ENCODE measurements at regions not wholly inside any gene's neighbourhood (a gene's known extent, or its start where the extent isn't known, plus 50 kb on each side); places are given as distances from the start of the nearest gene placed in this dataset.
"Not testable (repeated sequence)": the region's sequence is repeated elsewhere in the genome, so short reads cannot be mapped to it uniquely, and the experiment has no call there.

- Histone ChIP-seq H3K9ac (ENCODE audit: low read depth, low read length) (no peak overlapping the region), H3K4me1 (ENCODE audit: insufficient read depth, low read length) (peaks cover 4% of the 10 kb centered on the region; the same call in 1 of the 2 replicates), H3K36me3 (ENCODE audit: insufficient read depth, low read length) (no peaks in the 10 kb centered on the region), H3K9me3 (ENCODE audit: control insufficient read depth, insufficient read depth, low read length) (no peaks in the 10 kb centered on the region; the same call in 1 of the 2 replicates)
Measured at GRCh38 chr9:129312251-129313122, 134.4 kb upstream of the IER5L start.

GRCh38 chr9:129311643-129312042 is 133.6 kb upstream of the IER5L start:
- H3K36me3 ChIP-seq (ENCODE audit: insufficient read depth, low read length): no peaks in the 10 kb centered on the region
- H3K9me3 ChIP-seq (ENCODE audit: control insufficient read depth, insufficient read depth, low read length): no peaks in the 10 kb centered on the region; the same call in 1 of the 2 replicates
- no peak overlapping the region for H3K9ac ChIP-seq (ENCODE audit: low read depth, low read length)
- peaks cover 5% of the 10 kb centered on the region; the same call in 1 of the 2 replicates for H3K4me1 ChIP-seq (ENCODE audit: insufficient read depth, low read length)

GRCh38 chr9:129310666-129311350 is 132.7 kb upstream of the IER5L start:
- no peak overlapping the region for H3K9ac ChIP-seq (ENCODE audit: low read depth, low read length)
- H3K4me1 ChIP-seq (ENCODE audit: insufficient read depth, low read length): peaks cover 5% of the 10 kb centered on the region; the same call in 1 of the 2 replicates
- H3K9me3 ChIP-seq (ENCODE audit: control insufficient read depth, insufficient read depth, low read length): no peaks in the 10 kb centered on the region; the same call in 1 of the 2 replicates
- H3K36me3 ChIP-seq (ENCODE audit: insufficient read depth, low read length): no peaks in the 10 kb centered on the region

- no peaks in the 10 kb centered on the region; the same call in 1 of the 2 replicates for H3K9me3 ChIP-seq (ENCODE audit: control insufficient read depth, insufficient read depth, low read length)
- H3K36me3 ChIP-seq (ENCODE audit: insufficient read depth, low read length): no peaks in the 10 kb centered on the region
- no peak overlapping the region for H3K9ac ChIP-seq (ENCODE audit: low read depth, low read length)
- peaks cover 5% of the 10 kb centered on the region; the same call in 1 of the 2 replicates for H3K4me1 ChIP-seq (ENCODE audit: insufficient read depth, low read length)
Measured at GRCh38 chr9:129309906-129310305, 131.8 kb upstream of the IER5L start.

- Histone ChIP-seq H3K9ac (ENCODE audit: low read depth, low read length) (no peak overlapping the region), H3K9me3 (ENCODE audit: control insufficient read depth, insufficient read depth, low read length) (no peaks in the 10 kb centered on the region; the same call in 1 of the 2 replicates), H3K36me3 (ENCODE audit: insufficient read depth, low read length) (no peaks in the 10 kb centered on the region), H3K4me1 (ENCODE audit: insufficient read depth, low read length) (peaks cover 5% of the 10 kb centered on the region; the same call in 1 of the 2 replicates)
Measured at GRCh38 chr9:129309041-129309430, 131.0 kb upstream of the IER5L start.

- Histone ChIP-seq H3K9me3 (ENCODE audit: control insufficient read depth, insufficient read depth, low read length) (peaks cover 3% of the 10 kb centered on the region; the same call in 1 of the 2 replicates), H3K4me1 (ENCODE audit: insufficient read depth, low read length) (peaks cover 5% of the 10 kb centered on the region; the same call in 1 of the 2 replicates), H3K36me3 (ENCODE audit: insufficient read depth, low read length) (no peaks in the 10 kb centered on the region), H3K9ac (ENCODE audit: low read depth, low read length) (no peak overlapping the region)
Measured at GRCh38 chr9:129307227-129307970, 129.3 kb upstream of the IER5L start.

GRCh38 chr9:129306318-129306973 is 128.4 kb upstream of the IER5L start:
- H3K9ac ChIP-seq (ENCODE audit: low read depth, low read length): no peak overlapping the region
- H3K36me3 ChIP-seq (ENCODE audit: insufficient read depth, low read length): no peaks in the 10 kb centered on the region

GRCh38 chr9:129305246-129305645 is 127.2 kb upstream of the IER5L start:
- no peak overlapping the region for H3K9ac ChIP-seq (ENCODE audit: low read depth, low read length)
- H3K4me1 ChIP-seq (ENCODE audit: insufficient read depth, low read length): peaks cover 5% of the 10 kb centered on the region; the same call in 1 of the 2 replicates
- no peaks in the 10 kb centered on the region; the same call in 1 of the 2 replicates for H3K36me3 ChIP-seq (ENCODE audit: insufficient read depth, low read length)
- H3K9me3 ChIP-seq (ENCODE audit: control insufficient read depth, insufficient read depth, low read length): peaks cover 12% of the 10 kb centered on the region; the same call in 1 of the 2 replicates

More at GRCh38 chr9:129306318-129306973, 128.4 kb upstream of the IER5L start:
- Histone ChIP-seq H3K9me3 (ENCODE audit: control insufficient read depth, insufficient read depth, low read length) (peaks cover 6% of the 10 kb centered on the region; the same call in 1 of the 2 replicates), H3K4me1 (ENCODE audit: insufficient read depth, low read length) (peaks cover 5% of the 10 kb centered on the region; the same call in 1 of the 2 replicates)

- no peak overlapping the region for H3K9ac ChIP-seq (ENCODE audit: low read depth, low read length)
- H3K9me3 ChIP-seq (ENCODE audit: control insufficient read depth, insufficient read depth, low read length): peaks cover 12% of the 10 kb centered on the region; the same call in 1 of the 2 replicates
- no peaks in the 10 kb centered on the region for H3K4me1 ChIP-seq (ENCODE audit: insufficient read depth, low read length)
- no peaks in the 10 kb centered on the region; the same call in 1 of the 2 replicates for H3K36me3 ChIP-seq (ENCODE audit: insufficient read depth, low read length)
Measured at GRCh38 chr9:129301941-129302340, 123.9 kb upstream of the IER5L start.

GRCh38 chr9:129296195-129296594 is 118.1 kb upstream of the IER5L start:
- not testable (repeated sequence) for H3K4me1 ChIP-seq (ENCODE audit: insufficient read depth, low read length); H3K9me3 ChIP-seq (ENCODE audit: control insufficient read depth, insufficient read depth, low read length); H3K36me3 ChIP-seq (ENCODE audit: insufficient read depth, low read length); H3K9ac ChIP-seq (ENCODE audit: low read depth, low read length)

GRCh38 chr9:129291041-129291501 is 113.0 kb upstream of the IER5L start:
- H3K9me3 ChIP-seq (ENCODE audit: control insufficient read depth, insufficient read depth, low read length): peaks cover 4% of the 10 kb centered on the region; the same call in 1 of the 2 replicates
- H3K4me1 ChIP-seq (ENCODE audit: insufficient read depth, low read length): peaks cover 16% of the 10 kb centered on the region; the same call in 1 of the 2 replicates
- H3K9ac ChIP-seq (ENCODE audit: low read depth, low read length): no peak overlapping the region
- H3K36me3 ChIP-seq (ENCODE audit: insufficient read depth, low read length): no peaks in the 10 kb centered on the region

GRCh38 chr9:129290606-129291005 is 112.5 kb upstream of the IER5L start:
- H3K9me3 ChIP-seq (ENCODE audit: control insufficient read depth, insufficient read depth, low read length): peaks cover under 1% of the 10 kb centered on the region; the same call in 1 of the 2 replicates
- H3K36me3 ChIP-seq (ENCODE audit: insufficient read depth, low read length): no peaks in the 10 kb centered on the region
- no peak overlapping the region for H3K9ac ChIP-seq (ENCODE audit: low read depth, low read length)
- H3K4me1 ChIP-seq (ENCODE audit: insufficient read depth, low read length): peaks cover 16% of the 10 kb centered on the region; the same call in 1 of the 2 replicates

GRCh38 chr9:129289883-129290282 is 111.8 kb upstream of the IER5L start:
- H3K4me1 ChIP-seq (ENCODE audit: insufficient read depth, low read length): peaks cover 16% of the 10 kb centered on the region; the same call in 1 of the 2 replicates
- H3K9me3 ChIP-seq (ENCODE audit: control insufficient read depth, insufficient read depth, low read length): no peaks in the 10 kb centered on the region
- H3K9ac ChIP-seq (ENCODE audit: low read depth, low read length): no peak overlapping the region; the same call in 1 of the 2 replicates
- no peaks in the 10 kb centered on the region for H3K36me3 ChIP-seq (ENCODE audit: insufficient read depth, low read length)

Data from ES-I3 (cell line).